Ovary (tissue), 3 donors: ENCODE measurements at regions not wholly inside any gene's neighbourhood (a gene's known extent, or its start where the extent isn't known, plus 50 kb on each side); places are given as distances from the start of the nearest gene placed in this dataset.

Source experiments
- CTCF ChIP-seq, 3 donors: fragments of 450-650 bp in 2 of 3; fragments of 200-600 bp in 1 of 3; IDR thresholded peaks; one replicate each; pipeline versions ENCODE4 v1.5.1 to v1.8.0; 2016 to 2022; ENCODE audit warnings: antibody characterized with exemption in 3 of 3, mild to moderate bottlenecking in 1 of 3
- EP300 ChIP-seq: sonication (generic); formaldehyde crosslinking; IDR thresholded peaks from one replicate; pipeline ENCODE4 v1.6.1; 2017; ENCODE audit warnings: antibody characterized with exemption
- donor health status: DM: no; HTN: no; CAD: no.

- TF ChIP-seq CTCF (IDR thresholded peaks at IDR 0.05) (no peak), EP300 (no peak)
Observed at GRCh38 chr4:135268369-135268768, 1066.8 kb upstream of the PABPC4L start.
